ENCODE measurements at regions not wholly inside any gene's neighbourhood (a gene's known extent, or its start where the extent isn't known, plus 50 kb on each side); places are given as distances from the start of the nearest gene placed in this dataset.
"Not testable (repeated sequence)": the region's sequence is repeated elsewhere in the genome, so short reads cannot be mapped to it uniquely, and the experiment has no call there.

DNA sequence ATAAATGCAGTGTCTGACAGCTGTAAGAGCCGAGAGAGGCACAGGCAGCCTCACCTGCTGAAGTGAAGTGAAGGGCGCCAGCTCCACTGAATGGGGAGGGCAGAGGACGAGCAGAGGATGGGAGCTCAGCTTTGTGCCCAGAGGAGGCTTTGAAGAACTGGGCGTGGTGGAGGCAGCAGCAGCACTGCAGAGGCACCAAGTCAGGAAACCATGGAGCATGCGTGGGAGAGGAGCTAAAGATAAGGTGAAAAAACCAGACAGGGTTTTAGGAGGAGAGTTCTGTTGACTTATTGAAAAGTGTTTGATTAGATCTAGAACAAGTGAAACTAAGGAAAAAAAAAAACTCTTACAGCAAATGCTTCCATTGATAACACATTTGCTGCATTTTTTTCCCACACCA lies 216.4 kb downstream of the CXCL12 start:
- no peak for DNase-seq

GRCh38 chr10:44167752-44168151 lies 217.1 kb downstream of the CXCL12 start:
- no peak for DNase-seq

DNA sequence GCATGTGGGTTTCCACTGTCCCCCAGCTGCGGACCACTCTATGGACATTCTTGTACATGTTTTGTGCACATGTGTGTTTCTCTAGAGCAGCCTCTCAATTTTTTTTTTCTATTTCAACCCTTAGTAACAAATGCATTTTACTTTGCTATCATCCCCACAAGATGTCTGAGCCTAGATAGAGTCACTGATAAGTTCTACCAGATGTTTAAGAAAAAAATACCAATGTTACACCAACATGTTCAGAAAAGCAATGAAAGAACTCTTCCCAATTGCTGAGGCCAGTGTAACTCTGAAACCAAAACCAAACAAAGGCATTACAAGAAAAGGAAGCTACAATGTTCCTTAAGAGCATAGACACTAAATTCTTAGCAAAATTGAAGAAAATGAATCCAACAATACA lies 218.5 kb downstream of the CXCL12 start:
- DNase-seq = no peak

DNA sequence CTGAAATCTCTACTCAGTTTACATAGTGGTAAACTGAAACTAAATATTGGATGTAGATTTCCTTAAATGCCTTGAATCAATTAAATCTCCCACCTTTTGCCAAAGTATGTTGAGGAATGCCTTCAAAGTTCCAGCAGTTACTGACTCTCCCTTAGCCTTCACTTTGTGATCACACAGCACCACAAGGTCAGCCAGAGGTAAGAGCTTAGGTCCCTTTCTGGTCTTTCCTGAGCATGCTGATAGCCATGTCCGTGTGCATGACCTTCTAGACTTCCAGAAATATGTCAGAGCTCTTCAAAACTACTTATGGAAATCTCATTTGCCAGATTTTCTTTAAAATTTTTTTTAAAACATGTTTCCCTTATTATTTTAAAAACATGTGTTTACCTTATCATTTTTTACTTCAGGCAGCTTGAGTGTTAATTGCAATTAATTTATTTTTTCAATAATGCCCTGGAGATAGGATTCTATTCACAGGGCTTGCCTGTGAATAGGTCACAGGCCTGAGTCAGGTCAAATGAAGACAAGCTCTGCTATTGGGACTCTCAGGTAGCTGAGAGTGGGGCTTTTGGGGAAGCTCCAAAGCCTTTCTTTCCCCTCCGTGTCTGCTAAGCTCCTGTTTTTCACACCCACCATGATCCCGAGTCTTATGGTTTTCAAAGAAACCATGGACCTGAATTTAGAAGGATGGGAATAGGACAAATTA lies 220.5 kb downstream of the CXCL12 start:
- no peak for DNase-seq

GRCh38 chr10:44161184-44161583 lies 223.7 kb downstream of the CXCL12 start:
- DNase-seq = no peak

DNA sequence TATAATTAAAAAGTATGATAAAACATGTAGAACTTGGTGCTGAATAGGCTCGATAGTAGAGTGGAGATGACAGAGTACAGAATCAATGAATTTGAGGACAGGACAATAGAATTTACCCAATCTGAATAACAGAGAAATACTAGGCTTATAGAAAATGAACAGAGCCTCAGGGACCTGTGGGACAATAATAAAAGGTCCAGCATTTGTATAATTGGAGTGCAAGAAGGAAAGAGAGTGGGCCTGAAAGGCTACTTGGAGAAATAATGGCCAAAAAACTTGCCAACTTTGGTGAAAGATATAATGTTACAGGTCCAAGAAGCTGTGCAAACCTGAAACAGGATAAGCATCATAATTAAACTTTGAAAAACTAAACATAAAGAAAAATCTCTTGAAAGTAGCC lies 227.3 kb downstream of the CXCL12 start:
- DNase-seq = no peak

- DNase-seq = no peak
Observed at GRCh38 chr10:44154956-44155355, 229.9 kb downstream of the CXCL12 start.

DNA sequence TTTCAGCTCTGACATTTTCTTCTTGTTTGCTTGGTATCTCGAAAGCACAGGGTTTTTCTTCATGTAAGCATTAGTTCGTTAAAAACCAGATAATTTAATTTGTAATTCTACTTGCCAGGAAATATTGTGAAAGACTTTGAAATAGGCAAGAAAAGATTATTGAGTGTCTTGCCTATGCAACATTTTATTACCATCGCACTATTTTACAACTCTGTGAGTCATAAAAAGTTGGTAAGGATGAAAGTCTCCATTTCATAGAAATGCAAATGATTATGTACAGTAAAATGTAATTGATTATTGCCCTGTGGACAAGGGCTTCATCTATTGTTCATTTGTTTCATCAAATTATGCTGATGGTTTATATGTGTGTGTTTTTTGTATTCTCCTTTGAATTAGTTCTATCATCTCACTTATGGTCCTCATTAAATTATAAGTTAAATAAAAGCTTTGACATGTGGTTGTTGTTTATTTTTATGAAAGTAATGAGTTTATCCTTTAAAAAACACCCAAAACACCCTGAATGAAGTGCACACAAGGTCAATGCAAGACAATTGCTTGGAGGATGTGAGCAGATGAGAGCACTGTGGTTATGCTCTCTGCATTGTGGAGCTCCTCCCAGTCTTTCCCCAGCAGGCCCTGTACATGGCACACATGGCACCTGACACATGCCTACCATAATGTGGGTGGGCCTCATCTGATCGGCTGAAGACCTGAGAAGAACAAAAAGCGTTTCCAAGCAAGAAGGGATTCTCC lies 230.8 kb downstream of the CXCL12 start:
- DNase-seq = no peak

- no peak for DNase-seq
Observed at GRCh38 chr10:44143556-44143955, 241.3 kb downstream of the CXCL12 start.

DNA sequence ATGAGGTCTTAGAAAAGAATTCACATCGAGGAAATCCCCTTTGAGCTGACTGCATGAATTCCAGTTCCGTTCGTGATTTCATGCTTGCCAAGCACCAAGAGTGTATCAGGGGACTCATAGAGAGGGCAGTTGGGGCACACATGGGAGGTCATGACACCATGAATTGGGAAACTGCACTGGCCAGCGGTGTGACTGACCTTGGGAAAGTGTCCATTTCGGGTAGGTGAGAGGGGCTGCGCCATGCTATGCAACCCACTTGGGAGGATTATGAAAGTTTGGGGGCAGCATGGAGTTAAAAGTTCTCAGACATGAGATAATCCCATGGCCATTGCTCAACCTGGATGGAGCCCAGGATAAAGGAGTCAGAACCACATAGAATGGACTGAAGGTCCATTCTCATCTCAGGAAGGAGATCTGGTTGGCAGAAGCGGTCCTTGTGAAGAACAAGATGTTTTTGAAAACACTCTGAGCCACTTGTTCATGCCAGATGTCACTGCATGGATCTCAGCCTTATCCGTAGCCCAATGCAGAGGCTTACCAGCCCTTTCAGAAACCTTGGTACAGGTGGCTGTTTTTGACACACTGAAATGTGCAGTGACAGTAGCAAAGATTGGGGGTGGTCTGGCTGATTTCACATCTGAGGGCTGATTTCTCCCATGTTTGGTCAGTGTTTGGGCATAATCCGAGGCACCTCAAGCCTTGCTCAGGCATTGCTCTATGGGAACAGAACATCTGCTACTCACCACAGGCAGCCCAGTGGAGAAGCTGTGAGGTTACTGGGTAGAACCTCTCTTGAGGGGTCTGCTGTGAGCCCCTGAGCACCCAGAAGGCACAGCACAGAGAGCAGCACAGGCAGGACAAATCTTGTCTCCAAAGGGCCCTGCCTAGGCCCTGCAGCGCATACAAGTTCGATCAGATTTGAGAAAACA lies 252.3 kb downstream of the CXCL12 start:
- no peak for DNase-seq

GRCh38 chr10:44126291-44126717 lies 258.6 kb downstream of the CXCL12 start:
- no peak for DNase-seq

GRCh38 chr10:44125879-44126278 lies 259.0 kb downstream of the CXCL12 start:
- DNase-seq = no peak

DNA sequence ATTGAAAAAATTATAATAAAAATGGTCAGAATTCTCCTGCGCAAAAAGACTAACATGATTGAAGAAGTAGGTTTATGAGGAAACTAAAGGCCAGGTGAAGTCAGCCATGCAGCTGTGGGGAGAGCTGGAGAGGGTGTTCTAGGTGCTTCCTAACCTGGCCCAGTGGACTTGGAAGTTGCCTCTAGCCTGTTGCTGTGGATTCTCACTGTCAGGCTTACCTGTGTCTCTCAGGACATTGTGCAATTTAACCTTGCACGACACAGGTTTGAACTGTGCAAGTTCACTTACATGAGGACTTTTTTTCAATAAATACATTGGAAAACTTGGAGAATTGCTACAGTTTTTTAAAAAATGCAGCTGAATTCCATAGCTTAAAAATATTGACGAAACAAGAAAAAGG lies 266.4 kb downstream of the CXCL12 start:
- no peak for DNase-seq

DNA sequence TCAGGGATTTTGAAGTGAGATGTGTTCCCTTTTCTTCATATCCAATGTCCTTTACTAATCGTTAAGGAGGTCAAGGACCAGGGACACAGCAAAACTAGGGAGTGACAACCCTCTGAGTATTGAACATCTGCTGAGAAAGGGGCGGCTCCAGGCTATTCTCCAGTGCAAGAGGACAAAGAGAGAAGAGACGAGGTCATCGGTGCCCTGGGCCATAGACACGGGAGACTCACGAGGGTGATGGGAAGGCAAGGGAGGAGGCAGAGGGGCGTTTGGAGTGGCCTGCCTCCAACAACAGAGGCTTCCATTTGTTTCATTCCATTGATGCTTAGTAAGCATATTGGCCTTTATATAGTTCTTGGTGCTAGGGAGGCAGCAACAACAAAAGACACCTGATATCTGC lies 268.4 kb downstream of the CXCL12 start:
- DNase-seq = no peak

GRCh38 chr10:44115516-44115915 lies 269.4 kb downstream of the CXCL12 start:
- no peak for DNase-seq

DNA sequence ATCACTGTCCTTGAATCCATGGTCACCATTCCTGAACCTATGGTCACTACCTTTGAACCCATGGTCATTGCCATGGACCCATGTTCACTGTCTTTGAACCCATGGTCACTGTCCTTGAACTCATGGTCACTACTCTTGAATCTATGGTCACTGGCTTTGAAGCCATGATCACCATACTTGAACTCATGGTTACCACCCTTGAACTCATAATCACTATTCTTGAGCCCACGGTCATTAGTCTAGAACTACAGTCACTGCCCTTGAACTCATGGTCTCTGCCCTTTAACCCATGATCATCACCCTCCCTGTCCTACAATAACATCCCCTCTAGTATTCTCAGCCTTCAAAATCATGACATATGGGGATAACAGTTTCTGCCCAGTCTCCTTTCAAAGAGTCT lies 270.5 kb downstream of the CXCL12 start:
- DNase-seq = no peak

GRCh38 chr10:44112280-44112679 lies 272.6 kb downstream of the CXCL12 start:
- not testable (repeated sequence) for DNase-seq

- DNase-seq = no peak
Observed at GRCh38 chr10:44105696-44106095, 279.2 kb downstream of the CXCL12 start.

DNA sequence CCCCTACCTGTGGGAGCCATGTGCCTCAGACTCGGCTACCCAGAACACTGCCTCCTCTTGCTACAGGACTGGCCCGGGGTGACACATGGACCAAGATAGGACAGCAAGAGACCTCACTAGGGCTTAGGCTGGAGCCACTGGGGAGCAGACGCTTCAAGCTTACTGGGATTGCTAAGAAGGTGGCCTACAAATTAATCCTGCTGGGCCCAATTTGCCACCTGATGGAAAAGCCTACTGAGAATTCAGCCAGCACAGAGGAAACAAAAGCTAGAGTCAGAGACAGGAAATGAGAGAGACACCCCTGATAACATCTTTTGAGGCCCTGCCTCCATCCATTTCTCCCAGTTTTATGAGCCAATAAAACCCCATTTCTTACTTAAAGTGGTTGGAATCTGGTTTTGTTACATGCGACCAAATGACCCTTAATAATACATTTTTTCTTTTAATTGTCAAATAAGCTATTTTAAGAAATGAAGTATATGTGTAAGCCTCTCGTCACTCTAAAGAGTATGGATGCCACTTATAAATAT lies 282.1 kb downstream of the CXCL12 start:
- no peak for DNase-seq

DNA sequence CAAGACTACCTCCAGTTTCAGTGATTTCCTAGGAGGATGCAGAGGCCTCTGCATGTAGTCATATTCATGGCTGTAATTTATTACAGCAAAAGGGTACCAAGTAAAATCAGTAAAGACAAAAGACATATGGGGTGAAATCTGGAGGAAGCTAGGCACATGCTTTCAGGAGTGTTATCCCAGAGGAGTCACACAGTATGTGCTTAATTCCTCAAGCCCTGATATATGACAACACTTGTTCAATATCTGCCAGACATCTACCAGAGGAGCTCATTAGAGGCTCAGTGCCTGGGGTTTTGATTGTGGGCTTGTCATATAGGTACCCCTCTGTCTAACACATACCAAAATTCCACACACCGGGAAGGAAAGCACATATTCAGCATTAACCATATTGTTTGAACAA lies 283.8 kb downstream of the CXCL12 start:
- DNase-seq = no peak

- DNase-seq = no peak
Observed at GRCh38 chr10:44099511-44099910, 285.4 kb downstream of the CXCL12 start.

DNA sequence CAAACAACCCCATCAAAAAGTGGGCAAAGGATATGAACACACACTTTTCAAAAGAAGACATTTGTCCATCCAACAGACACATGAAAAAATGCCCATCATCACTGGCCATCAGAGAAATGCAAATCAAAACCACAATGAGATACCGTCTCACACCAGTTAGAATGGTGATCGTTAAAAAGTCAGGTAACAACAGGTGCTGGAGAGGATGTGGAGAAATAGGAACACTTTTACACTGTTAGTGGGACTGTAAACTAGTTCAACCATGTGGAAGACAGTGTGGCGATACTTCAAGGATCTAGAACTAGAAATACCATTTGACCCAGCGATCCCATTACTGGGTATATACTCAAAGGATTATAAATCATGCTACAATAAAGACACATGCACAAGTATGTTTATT lies 288.7 kb downstream of the CXCL12 start:
- not testable (repeated sequence) for DNase-seq

DNA sequence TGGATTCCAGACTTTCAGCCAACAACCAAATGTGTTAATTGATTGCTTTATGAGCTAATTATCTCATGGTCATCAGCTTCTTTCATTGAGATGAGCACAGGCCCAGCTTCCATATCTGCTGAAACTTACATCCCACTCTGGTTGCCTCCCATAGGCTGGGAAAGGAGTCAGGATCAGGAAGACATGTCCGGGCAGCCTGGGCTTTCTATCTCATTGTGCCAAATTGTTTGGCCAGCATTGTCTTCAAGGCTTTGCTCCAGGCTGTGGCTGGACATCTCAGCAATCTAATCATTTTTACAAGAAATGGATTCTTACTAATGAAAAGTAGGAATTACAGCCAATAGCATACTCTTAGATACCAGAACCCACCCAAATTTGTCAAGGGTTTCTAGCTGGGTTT lies 295.2 kb downstream of the CXCL12 start:
- no peak for DNase-seq
